AG10803 (cell line): ENCODE measurements at regions not wholly inside any gene's neighbourhood (a gene's known extent, or its start where the extent isn't known, plus 50 kb on each side); places are given as distances from the start of the nearest gene placed in this dataset.

Experiments
- DNase-seq: peaks from one replicate; pipeline ENCODE4 v3.0.0; 2010; ENCODE audit warnings: low read depth
- H3K4me3 ChIP-seq: 2 replicates; pipeline ENCODE4 v1.5.1; 2011; ENCODE audit warnings: mild to moderate bottlenecking, low read length, control low read depth
- TF ChIP-seq, protein P1 (sequence below): conservative IDR thresholded peaks from 2 replicates; pipeline ENCODE4 v1.5.1; 2011; ENCODE audit warnings: mild to moderate bottlenecking, low read length, control low read depth, inconsistent platforms

- no peak overlapping the region for H3K4me3 ChIP-seq
- DNase-seq, result no peak
- TF ChIP-seq, protein P1, sequence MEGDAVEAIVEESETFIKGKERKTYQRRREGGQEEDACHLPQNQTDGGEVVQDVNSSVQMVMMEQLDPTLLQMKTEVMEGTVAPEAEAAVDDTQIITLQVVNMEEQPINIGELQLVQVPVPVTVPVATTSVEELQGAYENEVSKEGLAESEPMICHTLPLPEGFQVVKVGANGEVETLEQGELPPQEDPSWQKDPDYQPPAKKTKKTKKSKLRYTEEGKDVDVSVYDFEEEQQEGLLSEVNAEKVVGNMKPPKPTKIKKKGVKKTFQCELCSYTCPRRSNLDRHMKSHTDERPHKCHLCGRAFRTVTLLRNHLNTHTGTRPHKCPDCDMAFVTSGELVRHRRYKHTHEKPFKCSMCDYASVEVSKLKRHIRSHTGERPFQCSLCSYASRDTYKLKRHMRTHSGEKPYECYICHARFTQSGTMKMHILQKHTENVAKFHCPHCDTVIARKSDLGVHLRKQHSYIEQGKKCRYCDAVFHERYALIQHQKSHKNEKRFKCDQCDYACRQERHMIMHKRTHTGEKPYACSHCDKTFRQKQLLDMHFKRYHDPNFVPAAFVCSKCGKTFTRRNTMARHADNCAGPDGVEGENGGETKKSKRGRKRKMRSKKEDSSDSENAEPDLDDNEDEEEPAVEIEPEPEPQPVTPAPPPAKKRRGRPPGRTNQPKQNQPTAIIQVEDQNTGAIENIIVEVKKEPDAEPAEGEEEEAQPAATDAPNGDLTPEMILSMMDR, result no peak
Observed at GRCh38 chr10:42973411-42973810, 103.5 kb upstream of the RET start.

GRCh38 chr10:42973870-42974692 lies 102.8 kb upstream of the RET start:
- no peak for DNase-seq
- H3K4me3 ChIP-seq, result no peak overlapping the region
- TF ChIP-seq, protein P1, result no peak

DNA sequence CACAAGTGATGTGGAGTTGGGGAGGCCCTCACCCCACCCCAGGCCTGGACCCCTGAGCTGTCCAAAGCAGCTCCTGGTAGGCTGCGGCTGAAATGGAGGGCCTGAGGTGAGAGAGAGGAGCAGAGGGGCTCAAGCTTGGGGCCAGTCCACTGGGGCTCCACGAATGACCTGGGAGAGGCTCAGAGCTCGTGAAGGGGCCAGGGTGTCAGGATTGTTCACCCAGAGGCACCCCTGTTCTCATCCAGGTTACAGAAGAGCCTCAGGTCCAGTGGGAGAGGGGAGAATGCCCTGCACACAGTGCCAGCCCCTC lies 102.2 kb upstream of the RET start:
- TF ChIP-seq, protein P1, result no peak
- DNase-seq, result no peak
- no peak overlapping the region for H3K4me3 ChIP-seq

GRCh38 chr10:42975005-42975493 lies 101.8 kb upstream of the RET start:
- TF ChIP-seq, protein P1, result no peak
- DNase-seq, result no peak

DNA sequence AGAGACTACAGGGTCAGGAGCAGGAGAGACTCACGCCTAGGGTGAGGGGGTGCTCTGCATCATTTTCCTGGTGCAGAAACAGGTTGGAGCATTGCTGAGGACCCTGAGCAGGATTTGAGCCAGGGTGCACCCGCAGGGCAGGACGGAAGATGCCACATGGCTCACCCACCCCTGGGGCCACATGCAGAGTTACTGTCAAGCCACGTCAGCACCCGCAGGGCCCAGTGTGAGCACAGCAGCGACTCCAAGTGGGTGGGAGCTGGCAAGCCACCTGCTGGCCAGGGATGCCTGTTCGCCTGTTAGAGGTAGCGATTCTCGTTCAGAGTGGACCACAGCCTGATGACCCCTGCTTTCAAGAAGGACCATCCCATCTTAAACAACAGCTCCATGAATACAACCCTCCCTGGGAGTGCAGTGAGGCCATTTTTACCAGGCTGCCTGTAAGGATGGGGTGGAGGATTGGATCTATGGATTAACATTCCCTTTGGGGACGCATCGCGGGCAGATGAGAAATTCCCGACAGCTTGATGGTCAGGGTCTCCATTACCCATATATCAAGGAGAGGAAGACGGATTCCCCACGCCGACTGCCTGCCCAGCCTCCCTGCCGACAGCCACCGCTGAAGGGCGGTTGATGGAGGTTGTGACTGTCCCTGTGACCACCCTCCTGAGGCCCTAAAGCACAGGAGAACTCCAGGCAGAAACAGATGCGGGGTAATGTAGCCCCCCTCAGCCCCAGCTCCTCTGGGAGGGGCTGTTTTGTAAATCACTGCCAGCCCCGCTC lies 101.1 kb upstream of the RET start:
- TF ChIP-seq, protein P1, result no peak
- no peak overlapping the region for H3K4me3 ChIP-seq
- no peak for DNase-seq

More at GRCh38 chr10:42975005-42975493, 101.8 kb upstream of the RET start:
- H3K4me3 ChIP-seq, result no peak overlapping the region

- H3K4me3 ChIP-seq, result no peak overlapping the region
- TF ChIP-seq, protein P1, result no peak
- no peak for DNase-seq
Observed at GRCh38 chr10:42976351-42977031, 100.4 kb upstream of the RET start.
